SK-N-SH treated with all-trans-retinoic acid at 6 μM for 48 hours (cell line): ENCODE measurements at regions not wholly inside any gene's neighbourhood (a gene's known extent, or its start where the extent isn't known, plus 50 kb on each side); places are given as distances from the start of the nearest gene placed in this dataset.

ENCODE experiments used
- ATAC-seq: fragments of 200-7000 bp; cut with Tn5 transposase; 3 replicates; pipeline ENCODE4 v1.9.1; 2020; ENCODE audit warnings: mild to moderate bottlenecking, moderate library complexity
- ARNTL ChIP-seq: fragments of 450-650 bp; formaldehyde crosslinking; IDR thresholded peaks from 2 replicates; pipeline ENCODE4 v1.5.0; 2020; ENCODE audit warnings: low read depth, mild to moderate bottlenecking, moderate library complexity, borderline replicate concordance
- BACH2 ChIP-seq: fragments of 250-450 bp; sonication (Bioruptor Pico); IDR thresholded peaks from 2 replicates; pipeline ENCODE4 v1.9.0; 2021; ENCODE audit warnings: mild to moderate bottlenecking, borderline replicate concordance
- ESRRG ChIP-seq: fragments of 250-450 bp; sonication (Bioruptor Pico); IDR thresholded peaks from 2 replicates; pipeline ENCODE4 v1.6.1; 2021; ENCODE audit warnings: mild to moderate bottlenecking
- GLIS3 ChIP-seq: fragments of 250-450 bp; sonication (Bioruptor Pico); IDR thresholded peaks from 2 replicates; pipeline ENCODE4 v1.5.0; 2020; ENCODE audit warnings: mild to moderate bottlenecking, moderate library complexity
- ISL1 ChIP-seq: fragments of 250-450 bp; sonication (Bioruptor Pico); IDR thresholded peaks from 2 replicates; pipeline ENCODE4 v2.1.2; 2022; ENCODE audit warnings: mild to moderate bottlenecking, moderate library complexity
- OSR1 ChIP-seq: fragments of 250-450 bp; sonication (Bioruptor Pico); IDR thresholded peaks from 2 replicates; pipeline ENCODE4 v1.8.0; 2022; ENCODE audit warnings: moderate library complexity, mild to moderate bottlenecking, inconsistent platforms
- PPARA ChIP-seq: fragments of 250-450 bp; sonication (Bioruptor Pico); IDR thresholded peaks from 2 replicates; pipeline ENCODE4 v1.5.0; 2020; ENCODE audit warnings: mild to moderate bottlenecking, borderline replicate concordance
- RARB ChIP-seq: fragments of 250-450 bp; sonication (Bioruptor Pico); IDR thresholded peaks from 2 replicates; pipeline ENCODE4 v1.8.0; 2021; ENCODE audit warnings: mild to moderate bottlenecking, moderate library complexity
- TCF4 ChIP-seq: fragments of 250-450 bp; sonication (Bioruptor Pico); IDR thresholded peaks from 2 replicates; pipeline ENCODE4 v1.8.0; 2021; ENCODE audit warnings: mild to moderate bottlenecking, moderate library complexity, borderline replicate concordance
- TOX ChIP-seq: fragments of 250-450 bp; sonication (Bioruptor Pico); IDR thresholded peaks from 2 replicates; pipeline ENCODE4 v1.8.0; 2021; ENCODE audit warnings: mild to moderate bottlenecking, moderate library complexity, borderline replicate concordance
- ZC3H10 ChIP-seq: fragments of 250-450 bp; sonication (Bioruptor Pico); IDR thresholded peaks from 2 replicates; pipeline ENCODE4 v1.5.1; 2021; ENCODE audit warnings: mild to moderate bottlenecking, moderate library complexity
- ZFP3 ChIP-seq: fragments of 250-450 bp; sonication (Bioruptor Pico); IDR thresholded peaks from 2 replicates; pipeline ENCODE4 v1.5.0; 2020; ENCODE audit warnings: mild to moderate bottlenecking, moderate library complexity
- ZFP30 ChIP-seq: fragments of 450-650 bp; formaldehyde crosslinking; IDR thresholded peaks from 2 replicates; pipeline ENCODE4 v1.5.0; 2022; ENCODE audit warnings: mild to moderate bottlenecking, moderate library complexity
- ZNF565 ChIP-seq: fragments of 450-650 bp; formaldehyde crosslinking; conservative IDR thresholded peaks from 2 replicates; pipeline ENCODE4 v1.5.0; 2020; ENCODE audit warnings: low read depth, mild to moderate bottlenecking, moderate library complexity
- ZNF70 ChIP-seq: fragments of 450-650 bp; formaldehyde crosslinking; IDR thresholded peaks from 2 replicates; pipeline ENCODE4 v1.5.0; 2020; ENCODE audit warnings: mild to moderate bottlenecking, moderate library complexity
- ZNF8 ChIP-seq: fragments of 450-650 bp; formaldehyde crosslinking; IDR thresholded peaks from 2 replicates; pipeline ENCODE4 v1.5.0; 2020; ENCODE audit warnings: mild to moderate bottlenecking, moderate library complexity
- TF ChIP-seq, protein P1 (sequence below): fragments of 250-450 bp; sonication (Bioruptor Pico); IDR thresholded peaks from 2 replicates; pipeline ENCODE4 v1.5.1; 2020; ENCODE audit warnings: low read depth, mild to moderate bottlenecking, moderate library complexity
- TF ChIP-seq, protein P2 (sequence below): fragments of 250-450 bp; sonication (Bioruptor Pico); IDR thresholded peaks from 2 replicates; pipeline ENCODE4 v1.5.1; 2021; ENCODE audit warnings: mild to moderate bottlenecking, moderate library complexity
- TF ChIP-seq, protein P3 (sequence below): fragments of 250-450 bp; sonication (Bioruptor Pico); IDR thresholded peaks from 2 replicates; pipeline ENCODE4 v1.8.0; 2020; ENCODE audit warnings: mild to moderate bottlenecking, moderate library complexity, borderline replicate concordance
- TF ChIP-seq, protein P4 (sequence below): fragments of 250-450 bp; sonication (Bioruptor Pico); IDR thresholded peaks from 2 replicates; pipeline ENCODE4 v1.8.0; 2021; ENCODE audit warnings: low read depth, mild to moderate bottlenecking, moderate library complexity, borderline replicate concordance

DNA sequence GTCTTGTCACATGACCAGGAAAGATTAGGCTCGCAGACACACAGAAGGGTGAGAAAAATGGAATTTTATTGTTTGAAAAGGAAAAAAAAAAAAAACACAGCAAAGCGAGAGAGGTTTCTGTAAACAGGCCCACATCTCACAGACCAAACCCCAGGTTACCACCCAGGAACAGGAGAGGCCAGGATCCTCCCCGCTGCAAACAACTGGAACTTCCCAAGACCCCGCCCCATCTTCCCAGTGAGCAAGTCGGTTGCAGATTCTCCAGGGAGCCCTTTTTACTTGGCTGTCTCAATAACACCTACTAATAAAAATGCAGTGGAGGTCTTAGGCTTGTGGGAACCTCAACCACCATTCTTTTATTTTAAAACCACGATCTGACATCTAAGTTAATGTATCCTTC lies 84.7 kb upstream of the ETS2 start:
- TF ChIP-seq ZC3H10 (CRISPR knock-in tag) (no peak), ZNF565 (CRISPR knock-in tag) (no peak), PPARA (CRISPR knock-in tag) (no peak), GLIS3 (no peak), ZFP30 (no peak), ISL1 (CRISPR knock-in tag) (no peak), ZNF8 (CRISPR knock-in tag) (no peak), OSR1 (CRISPR knock-in tag) (no peak), ZNF70 (no peak), ZFP3 (CRISPR knock-in tag) (no peak), TOX (CRISPR knock-in tag) (no peak), TCF4 (CRISPR knock-in tag) (no peak), RARB (CRISPR knock-in tag) (no peak)
- TF ChIP-seq, protein P1, sequence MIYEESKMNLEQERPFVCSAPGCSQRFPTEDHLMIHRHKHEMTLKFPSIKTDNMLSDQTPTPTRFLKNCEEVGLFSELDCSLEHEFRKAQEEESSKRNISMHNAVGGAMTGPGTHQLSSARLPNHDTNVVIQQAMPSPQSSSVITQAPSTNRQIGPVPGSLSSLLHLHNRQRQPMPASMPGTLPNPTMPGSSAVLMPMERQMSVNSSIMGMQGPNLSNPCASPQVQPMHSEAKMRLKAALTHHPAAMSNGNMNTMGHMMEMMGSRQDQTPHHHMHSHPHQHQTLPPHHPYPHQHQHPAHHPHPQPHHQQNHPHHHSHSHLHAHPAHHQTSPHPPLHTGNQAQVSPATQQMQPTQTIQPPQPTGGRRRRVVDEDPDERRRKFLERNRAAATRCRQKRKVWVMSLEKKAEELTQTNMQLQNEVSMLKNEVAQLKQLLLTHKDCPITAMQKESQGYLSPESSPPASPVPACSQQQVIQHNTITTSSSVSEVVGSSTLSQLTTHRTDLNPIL (CRISPR knock-in tag): no peak
- TF ChIP-seq, protein P2, sequence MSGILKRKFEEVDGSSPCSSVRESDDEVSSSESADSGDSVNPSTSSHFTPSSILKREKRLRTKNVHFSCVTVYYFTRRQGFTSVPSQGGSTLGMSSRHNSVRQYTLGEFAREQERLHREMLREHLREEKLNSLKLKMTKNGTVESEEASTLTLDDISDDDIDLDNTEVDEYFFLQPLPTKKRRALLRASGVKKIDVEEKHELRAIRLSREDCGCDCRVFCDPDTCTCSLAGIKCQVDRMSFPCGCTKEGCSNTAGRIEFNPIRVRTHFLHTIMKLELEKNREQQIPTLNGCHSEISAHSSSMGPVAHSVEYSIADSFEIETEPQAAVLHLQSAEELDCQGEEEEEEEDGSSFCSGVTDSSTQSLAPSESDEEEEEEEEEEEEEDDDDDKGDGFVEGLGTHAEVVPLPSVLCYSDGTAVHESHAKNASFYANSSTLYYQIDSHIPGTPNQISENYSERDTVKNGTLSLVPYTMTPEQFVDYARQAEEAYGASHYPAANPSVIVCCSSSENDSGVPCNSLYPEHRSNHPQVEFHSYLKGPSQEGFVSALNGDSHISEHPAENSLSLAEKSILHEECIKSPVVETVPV (CRISPR knock-in tag): no peak
- TF ChIP-seq, protein P3, sequence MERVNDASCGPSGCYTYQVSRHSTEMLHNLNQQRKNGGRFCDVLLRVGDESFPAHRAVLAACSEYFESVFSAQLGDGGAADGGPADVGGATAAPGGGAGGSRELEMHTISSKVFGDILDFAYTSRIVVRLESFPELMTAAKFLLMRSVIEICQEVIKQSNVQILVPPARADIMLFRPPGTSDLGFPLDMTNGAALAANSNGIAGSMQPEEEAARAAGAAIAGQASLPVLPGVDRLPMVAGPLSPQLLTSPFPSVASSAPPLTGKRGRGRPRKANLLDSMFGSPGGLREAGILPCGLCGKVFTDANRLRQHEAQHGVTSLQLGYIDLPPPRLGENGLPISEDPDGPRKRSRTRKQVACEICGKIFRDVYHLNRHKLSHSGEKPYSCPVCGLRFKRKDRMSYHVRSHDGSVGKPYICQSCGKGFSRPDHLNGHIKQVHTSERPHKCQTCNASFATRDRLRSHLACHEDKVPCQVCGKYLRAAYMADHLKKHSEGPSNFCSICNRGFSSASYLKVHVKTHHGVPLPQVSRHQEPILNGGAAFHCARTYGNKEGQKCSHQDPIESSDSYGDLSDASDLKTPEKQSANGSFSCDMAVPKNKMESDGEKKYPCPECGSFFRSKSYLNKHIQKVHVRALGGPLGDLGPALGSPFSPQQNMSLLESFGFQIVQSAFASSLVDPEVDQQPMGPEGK (CRISPR knock-in tag): no peak
- ATAC-seq: no peak

DNA sequence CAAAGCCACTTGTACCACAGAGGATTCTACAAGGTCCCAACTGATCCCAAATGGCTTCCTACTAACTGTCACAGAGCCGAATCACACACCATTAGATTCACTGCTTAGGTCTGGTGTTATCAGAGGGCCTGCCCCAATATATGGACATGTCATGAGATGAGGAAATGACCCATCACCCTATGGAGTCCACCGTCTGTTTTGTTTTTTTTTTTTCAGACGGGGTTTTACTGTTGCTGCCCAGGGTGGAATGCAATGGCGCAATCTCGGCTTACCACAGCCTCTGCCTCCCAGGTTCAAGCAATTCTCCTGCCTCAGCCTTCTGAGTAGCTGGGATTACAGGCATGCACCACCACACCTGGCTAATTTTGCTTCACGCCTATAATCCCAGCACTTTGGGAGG lies 83.8 kb upstream of the ETS2 start:
- TF ChIP-seq ZNF70 (no peak), GLIS3 (no peak), ARNTL (CRISPR knock-in tag) (no peak), ZC3H10 (CRISPR knock-in tag) (no peak), PPARA (CRISPR knock-in tag) (no peak), TOX (CRISPR knock-in tag) (no peak), ESRRG (CRISPR knock-in tag) (no peak), OSR1 (CRISPR knock-in tag) (no peak), ZNF8 (CRISPR knock-in tag) (no peak)
- TF ChIP-seq, protein P4, sequence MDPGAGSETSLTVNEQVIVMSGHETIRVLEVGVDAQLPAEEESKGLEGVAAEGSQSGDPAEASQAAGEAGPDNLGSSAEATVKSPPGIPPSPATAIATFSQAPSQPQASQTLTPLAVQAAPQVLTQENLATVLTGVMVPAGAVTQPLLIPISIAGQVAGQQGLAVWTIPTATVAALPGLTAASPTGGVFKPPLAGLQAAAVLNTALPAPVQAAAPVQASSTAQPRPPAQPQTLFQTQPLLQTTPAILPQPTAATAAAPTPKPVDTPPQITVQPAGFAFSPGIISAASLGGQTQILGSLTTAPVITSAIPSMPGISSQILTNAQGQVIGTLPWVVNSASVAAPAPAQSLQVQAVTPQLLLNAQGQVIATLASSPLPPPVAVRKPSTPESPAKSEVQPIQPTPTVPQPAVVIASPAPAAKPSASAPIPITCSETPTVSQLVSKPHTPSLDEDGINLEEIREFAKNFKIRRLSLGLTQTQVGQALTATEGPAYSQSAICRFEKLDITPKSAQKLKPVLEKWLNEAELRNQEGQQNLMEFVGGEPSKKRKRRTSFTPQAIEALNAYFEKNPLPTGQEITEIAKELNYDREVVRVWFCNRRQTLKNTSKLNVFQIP: no peak
- TF ChIP-seq, all 23 proteins: peak for 0
- ATAC-seq: no peak

DNA sequence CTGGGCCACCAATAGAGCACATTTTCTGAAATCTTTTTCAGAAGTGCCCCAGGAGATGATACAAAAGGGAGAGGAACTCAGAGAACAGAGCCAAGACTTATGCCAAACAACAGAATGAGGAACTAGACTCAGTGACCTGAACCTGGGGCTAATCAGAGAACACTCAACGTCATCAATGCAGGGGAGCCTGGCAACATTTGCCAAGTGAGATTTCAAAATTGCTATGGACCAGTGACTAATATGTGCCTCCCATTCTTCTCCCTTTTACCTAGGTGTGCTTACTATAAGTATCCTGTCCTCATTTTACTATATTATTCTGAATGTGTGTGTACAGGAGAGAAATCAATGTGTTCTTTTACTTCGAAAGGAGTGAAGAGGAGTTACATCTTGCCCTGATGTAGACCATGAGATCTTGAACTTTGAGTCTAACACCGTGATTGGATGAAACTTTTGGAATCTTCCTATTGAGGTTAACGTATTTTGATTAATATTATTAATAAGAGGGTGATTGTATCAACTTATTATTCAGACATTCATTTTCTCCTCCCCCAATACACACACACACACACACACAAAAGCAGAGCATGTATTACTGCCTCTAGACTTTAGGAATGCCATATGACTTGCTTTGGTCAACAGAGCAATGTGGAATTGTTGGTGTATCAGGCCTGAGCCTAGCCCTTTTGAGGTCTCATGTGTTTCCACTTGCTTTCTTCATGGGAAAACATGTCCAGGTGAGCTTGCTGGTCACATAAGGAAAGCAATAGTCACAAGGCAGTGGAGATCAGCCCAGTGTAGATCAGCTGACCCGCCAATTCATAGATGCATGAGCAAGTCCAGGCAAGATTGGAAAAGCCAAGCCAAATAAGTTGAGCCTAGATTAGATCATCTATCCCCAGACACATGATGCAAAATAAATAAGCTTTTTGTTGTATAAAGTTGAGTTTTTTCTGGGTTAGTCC lies 80.3 kb upstream of the ETS2 start:
- TF ChIP-seq, protein P1 (CRISPR knock-in tag): no peak
- TF ChIP-seq TOX (CRISPR knock-in tag) (no peak), BACH2 (CRISPR knock-in tag) (no peak), ZFP30 (no peak), ZC3H10 (CRISPR knock-in tag) (no peak), ESRRG (CRISPR knock-in tag) (no peak), TCF4 (CRISPR knock-in tag) (no peak), GLIS3 (no peak)
- TF ChIP-seq, protein P2 (CRISPR knock-in tag): no peak
- TF ChIP-seq, all 23 proteins: peak for 0
- no peak for ATAC-seq
